ENCODE measurements at regions not wholly inside any gene's neighbourhood (a gene's known extent, or its start where the extent isn't known, plus 50 kb on each side); places are given as distances from the start of the nearest gene placed in this dataset.

- TF ChIP-seq SIRT6 (IDR thresholded peaks at IDR 0.05; ENCODE audit: low read depth, low read length) (no peak), ARID1B (IDR thresholded peaks at IDR 0.05) (no peak), KHSRP (IDR thresholded peaks at IDR 0.05) (no peak)
Observed at GRCh38 chr1:58380345-58380744, 166.2 kb downstream of the OMA1 start (continued).

- H3K4me3 ChIP-seq: no peak overlapping the region
- no peak for FAIRE-seq
- no peak overlapping the region for H3K9ac ChIP-seq (ENCODE audit: insufficient read depth in 1 of 2, low read depth in 2 of 2, low read length in 2 of 2)
- no peaks in the 10 kb centered on the region for H3K4me1 ChIP-seq (replicated peaks in 1 of 2; ENCODE audit: control insufficient read depth in 2 of 2, insufficient read depth in 2 of 2, low read length in 2 of 2)
- no peak for TF ChIP-seq SRSF7 (optimal IDR thresholded peaks at IDR 0.05; ENCODE audit: low read depth, low read length)
- no peak for TF ChIP-seq ARID1B (IDR thresholded peaks at IDR 0.05)
- no peak for TF ChIP-seq GTF2F1 (IDR thresholded peaks at IDR 0.05; ENCODE audit: low read depth, low read length)
- no peak for TF ChIP-seq HLTF (IDR thresholded peaks at IDR 0.05)
- TF ChIP-seq PCBP2 (IDR thresholded peaks at IDR 0.05; ENCODE audit: low read depth, low read length, poor library complexity, severe bottlenecking): no peak
- TF ChIP-seq ZKSCAN3 (CRISPR knock-in tag; IDR thresholded peaks at IDR 0.05): no peak
- no peak for TF ChIP-seq PREB (CRISPR knock-in tag; IDR thresholded peaks at IDR 0.05)
- no peak for TF ChIP-seq ZBTB17 (CRISPR knock-in tag; IDR thresholded peaks at IDR 0.05)
- TF ChIP-seq FOXP4 (CRISPR knock-in tag; IDR thresholded peaks at IDR 0.05; ENCODE audit: borderline replicate concordance): no peak
- no peak for TF ChIP-seq MTA1 (IDR thresholded peaks at IDR 0.05; ENCODE audit: borderline replicate concordance)
- no peak for TF ChIP-seq PHF8 (IDR thresholded peaks at IDR 0.05; ENCODE audit: borderline replicate concordance, low read length)
- TF ChIP-seq PCBP1 (IDR thresholded peaks at IDR 0.05; ENCODE audit: low read depth, low read length, poor library complexity, severe bottlenecking): no peak
- TF ChIP-seq ZNF282 (CRISPR knock-in tag; IDR thresholded peaks at IDR 0.05): no peak
- no peak for TF ChIP-seq XRCC3 (IDR thresholded peaks at IDR 0.05)
- H3K36me3 ChIP-seq (ENCODE audit: control insufficient read depth, insufficient read depth, low read length): no peaks in the 10 kb centered on the region
- intact Hi-C loops (cut with micrococcal nuclease): no loop called here
- no peaks in the 10 kb centered on the region for H3K9me1 ChIP-seq (ENCODE audit: control insufficient read depth, insufficient read depth, low read length)
- no peak overlapping the region for H3K4me2 ChIP-seq (ENCODE audit: insufficient read depth, low read length)
- POLR2A ChIA-PET: no interaction called here
- no peak overlapping the region for H3K27ac ChIP-seq (ENCODE audit: extremely low read depth, low read depth, low read length)
- CTCF ChIA-PET (ENCODE audit: low intra/inter-chr PET ratio): no interaction called here
- no peaks in the 10 kb centered on the region for H3K79me2 ChIP-seq (ENCODE audit: control insufficient read depth, insufficient read depth, low read length)
- H3K9me3 ChIP-seq (replicated peaks; ENCODE audit: control insufficient read depth, insufficient read depth, low read depth, low read length): no peaks in the 10 kb centered on the region
- no peak overlapping the region for H2AFZ ChIP-seq (ENCODE audit: low read depth, low read length)
- H3K27me3 ChIP-seq (ENCODE audit: control insufficient read depth in 2 of 2, insufficient read depth in 2 of 2, low read length in 2 of 2): no peaks in the 10 kb centered on the region
- ATAC-seq: no peak
- in situ Hi-C loops (cut with MboI): no loop called here
- BruUV-seq (replicated peaks): no TSS peak
- no peak for DNase-seq (ENCODE audit: extremely low read depth in 1 of 4, low spot score in 3 of 4)
- H4K20me1 ChIP-seq (replicated peaks; ENCODE audit: control insufficient read depth, insufficient read depth, low read length): no peaks in the 10 kb centered on the region
Observed at GRCh38 chr1:58367217-58367616, 179.3 kb downstream of the OMA1 start.

Data from K562 (cell line).